Neutrophil (primary cell): ENCODE measurements at regions not wholly inside any gene's neighbourhood (a gene's known extent, or its start where the extent isn't known, plus 50 kb on each side); places are given as distances from the start of the nearest gene placed in this dataset.

Experiments used
- H3K27ac ChIP-seq: fragments of 200-600 bp; sonication (generic); 2 replicates; pipeline ENCODE4 v1.5.1; 2016; ENCODE audit warnings: mild to moderate bottlenecking, moderate library complexity
- H3K27me3 ChIP-seq: fragments of 200-600 bp; sonication (generic); 2 replicates; pipeline ENCODE4 v1.6.0; 2016; ENCODE audit warnings: mild to moderate bottlenecking
- H3K36me3 ChIP-seq: fragments of 200-600 bp; sonication (generic); 2 replicates; pipeline ENCODE4 v1.5.1; 2017
- H3K4me1 ChIP-seq, 2 experiments: fragments of 200-600 bp in 1 of 2; sonication (generic) in 1 of 2; 1 replicate in 1 of 2; 2 replicates in 1 of 2; pipeline versions ENCODE4 v1.5.1 to v1.6.1; 2013 to 2016; ENCODE audit warnings: low read depth in 1 of 2, low read length in 1 of 2, mild to moderate bottlenecking in 1 of 2, moderate library complexity in 1 of 2; ENCODE audit not compliant: control insufficient read depth in 1 of 2, insufficient read depth in 1 of 2
- H3K4me3 ChIP-seq, 2 experiments: fragments of 200-600 bp in 1 of 2; sonication (generic) in 1 of 2; 1 replicate in 1 of 2; 2 replicates in 1 of 2; pipeline ENCODE4 v1.5.1; 2013 to 2016; ENCODE audit warnings: low read depth in 1 of 2, low read length in 1 of 2, mild to moderate bottlenecking in 1 of 2, moderate library complexity in 1 of 2
- H3K9me3 ChIP-seq: fragments of 200-600 bp; sonication (generic); 2 replicates; pipeline ENCODE4 v1.5.1; 2016
- TF ChIP-seq, protein P1 (sequence below): fragments of 200-600 bp; sonication (generic); IDR thresholded peaks from 2 replicates; pipeline ENCODE4 v1.5.1; 2016; ENCODE audit warnings: antibody characterized with exemption

DNA sequence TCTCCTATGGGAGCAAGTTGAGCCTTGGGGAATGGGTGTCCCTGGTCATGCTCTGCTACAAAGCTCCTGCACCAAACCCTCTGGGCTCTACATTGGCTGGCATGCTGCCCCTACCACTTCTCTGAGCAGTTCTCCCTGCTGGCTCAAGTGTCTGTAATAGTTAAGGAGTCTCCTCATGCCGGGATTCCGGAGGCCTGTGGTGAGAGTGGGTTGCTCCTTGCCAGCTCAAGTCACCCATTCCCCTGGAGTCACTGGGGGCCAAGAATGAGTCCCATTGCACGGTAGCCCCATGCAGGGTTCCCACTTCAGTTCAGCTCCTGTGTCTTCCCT is 173.9 kb downstream of the PRDM13 start:
- Histone ChIP-seq H3K36me3 (no peaks in the 10 kb centered on the region), H3K4me3 (no peak overlapping the region), H3K4me1 (no peaks in the 10 kb centered on the region), H3K27me3 (peaks cover 10% of the 10 kb centered on the region), H3K27ac (no peak overlapping the region), H3K9me3 (no peaks in the 10 kb centered on the region)
- TF ChIP-seq, protein P1, sequence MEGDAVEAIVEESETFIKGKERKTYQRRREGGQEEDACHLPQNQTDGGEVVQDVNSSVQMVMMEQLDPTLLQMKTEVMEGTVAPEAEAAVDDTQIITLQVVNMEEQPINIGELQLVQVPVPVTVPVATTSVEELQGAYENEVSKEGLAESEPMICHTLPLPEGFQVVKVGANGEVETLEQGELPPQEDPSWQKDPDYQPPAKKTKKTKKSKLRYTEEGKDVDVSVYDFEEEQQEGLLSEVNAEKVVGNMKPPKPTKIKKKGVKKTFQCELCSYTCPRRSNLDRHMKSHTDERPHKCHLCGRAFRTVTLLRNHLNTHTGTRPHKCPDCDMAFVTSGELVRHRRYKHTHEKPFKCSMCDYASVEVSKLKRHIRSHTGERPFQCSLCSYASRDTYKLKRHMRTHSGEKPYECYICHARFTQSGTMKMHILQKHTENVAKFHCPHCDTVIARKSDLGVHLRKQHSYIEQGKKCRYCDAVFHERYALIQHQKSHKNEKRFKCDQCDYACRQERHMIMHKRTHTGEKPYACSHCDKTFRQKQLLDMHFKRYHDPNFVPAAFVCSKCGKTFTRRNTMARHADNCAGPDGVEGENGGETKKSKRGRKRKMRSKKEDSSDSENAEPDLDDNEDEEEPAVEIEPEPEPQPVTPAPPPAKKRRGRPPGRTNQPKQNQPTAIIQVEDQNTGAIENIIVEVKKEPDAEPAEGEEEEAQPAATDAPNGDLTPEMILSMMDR, result no peak

GRCh38 chr6:99789767-99790166 is 183.1 kb downstream of the PRDM13 start:
- Histone ChIP-seq H3K4me1 (no peaks in the 10 kb centered on the region), H3K9me3 (no peaks in the 10 kb centered on the region), H3K4me3 (no peak overlapping the region), H3K36me3 (no peaks in the 10 kb centered on the region), H3K27me3 (peaks cover 11% of the 10 kb centered on the region), H3K27ac (no peak overlapping the region)
- TF ChIP-seq, protein P1, result no peak

DNA sequence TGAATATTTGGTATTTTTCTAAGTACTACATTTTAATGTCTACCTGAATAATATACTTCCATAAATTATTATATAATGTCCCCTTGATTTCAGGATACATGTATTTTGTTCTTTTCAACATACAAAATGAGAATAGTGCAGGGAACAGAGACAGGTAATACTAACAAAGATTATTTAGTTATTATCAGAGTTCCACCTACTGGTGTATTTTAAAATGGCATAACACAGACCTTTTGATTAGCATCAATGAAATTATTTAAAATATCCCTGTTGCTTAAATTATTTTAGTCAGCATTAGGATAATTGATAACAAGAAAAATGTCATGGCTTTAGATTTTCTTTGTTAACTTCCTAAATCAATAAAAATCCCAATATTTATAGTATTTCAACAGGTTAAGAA is 184.0 kb downstream of the PRDM13 start:
- H3K27ac ChIP-seq, result no peak overlapping the region
- H3K27me3 ChIP-seq, result peaks cover 11% of the 10 kb centered on the region
- TF ChIP-seq, protein P1, result no peak
- no peaks in the 10 kb centered on the region for H3K36me3 ChIP-seq
- H3K4me1 ChIP-seq, result no peaks in the 10 kb centered on the region
- H3K9me3 ChIP-seq, result no peaks in the 10 kb centered on the region
- H3K4me3 ChIP-seq, result no peak overlapping the region

GRCh38 chr6:99801805-99802204 is 192.2 kb downstream of the MCHR2 start:
- H3K36me3 ChIP-seq, result no peaks in the 10 kb centered on the region
- no peaks in the 10 kb centered on the region for H3K9me3 ChIP-seq
- H3K27me3 ChIP-seq, result peaks cover 4% of the 10 kb centered on the region
- no peak overlapping the region for H3K27ac ChIP-seq
- H3K4me1 ChIP-seq, result no peaks in the 10 kb centered on the region
- TF ChIP-seq, protein P1, result no peak
- no peak overlapping the region for H3K4me3 ChIP-seq

GRCh38 chr6:99802396-99803031 is 191.5 kb downstream of the MCHR2 start:
- Histone ChIP-seq H3K36me3 (no peaks in the 10 kb centered on the region), H3K27ac (no peak overlapping the region), H3K9me3 (no peaks in the 10 kb centered on the region), H3K4me1 (no peaks in the 10 kb centered on the region), H3K4me3 (no peak overlapping the region), H3K27me3 (peaks cover 4% of the 10 kb centered on the region)
- TF ChIP-seq, protein P1, result no peak

- Histone ChIP-seq H3K27me3 (peaks cover 13% of the 10 kb centered on the region), H3K4me1 (no peaks in the 10 kb centered on the region), H3K36me3 (no peaks in the 10 kb centered on the region), H3K27ac (no peak overlapping the region), H3K4me3 (no peak overlapping the region), H3K9me3 (no peaks in the 10 kb centered on the region)
- TF ChIP-seq, protein P1, result no peak
Measured at GRCh38 chr6:99808992-99809391, 185.0 kb downstream of the MCHR2 start.
